ENCODE measurements at regions not wholly inside any gene's neighbourhood (a gene's known extent, or its start where the extent isn't known, plus 50 kb on each side); places are given as distances from the start of the nearest gene placed in this dataset.

DNA sequence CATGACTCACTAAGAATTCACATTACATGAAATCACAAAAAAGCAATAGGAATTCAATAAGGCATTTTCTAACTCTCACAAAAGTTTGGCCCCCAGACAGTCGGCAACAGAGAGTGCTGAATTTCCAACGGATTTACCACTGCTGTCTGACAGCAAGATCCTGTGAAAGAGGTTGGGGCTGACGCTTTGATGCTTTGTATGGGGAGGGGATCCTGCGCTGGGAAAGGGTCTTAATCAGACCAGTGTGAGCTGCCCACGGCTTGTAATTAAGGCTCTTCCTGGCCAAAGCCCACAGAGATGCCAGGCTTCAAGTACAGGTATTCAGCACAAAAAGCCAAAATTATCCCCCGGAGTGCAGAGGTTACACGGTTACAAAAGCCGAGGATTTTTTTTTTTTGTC lies 66.8 kb upstream of the TMCC3 start:
- no peak overlapping the region for H3K4me3 ChIP-seq (ENCODE audit: low read depth, low read length)
- TF ChIP-seq, protein P1, sequence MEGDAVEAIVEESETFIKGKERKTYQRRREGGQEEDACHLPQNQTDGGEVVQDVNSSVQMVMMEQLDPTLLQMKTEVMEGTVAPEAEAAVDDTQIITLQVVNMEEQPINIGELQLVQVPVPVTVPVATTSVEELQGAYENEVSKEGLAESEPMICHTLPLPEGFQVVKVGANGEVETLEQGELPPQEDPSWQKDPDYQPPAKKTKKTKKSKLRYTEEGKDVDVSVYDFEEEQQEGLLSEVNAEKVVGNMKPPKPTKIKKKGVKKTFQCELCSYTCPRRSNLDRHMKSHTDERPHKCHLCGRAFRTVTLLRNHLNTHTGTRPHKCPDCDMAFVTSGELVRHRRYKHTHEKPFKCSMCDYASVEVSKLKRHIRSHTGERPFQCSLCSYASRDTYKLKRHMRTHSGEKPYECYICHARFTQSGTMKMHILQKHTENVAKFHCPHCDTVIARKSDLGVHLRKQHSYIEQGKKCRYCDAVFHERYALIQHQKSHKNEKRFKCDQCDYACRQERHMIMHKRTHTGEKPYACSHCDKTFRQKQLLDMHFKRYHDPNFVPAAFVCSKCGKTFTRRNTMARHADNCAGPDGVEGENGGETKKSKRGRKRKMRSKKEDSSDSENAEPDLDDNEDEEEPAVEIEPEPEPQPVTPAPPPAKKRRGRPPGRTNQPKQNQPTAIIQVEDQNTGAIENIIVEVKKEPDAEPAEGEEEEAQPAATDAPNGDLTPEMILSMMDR (IDR thresholded peaks at IDR 0.05; ENCODE audit: insufficient read depth, low read depth, low read length, missing control alignments), result no peak
- DNase-seq (ENCODE audit: low read depth), result no peak

DNA sequence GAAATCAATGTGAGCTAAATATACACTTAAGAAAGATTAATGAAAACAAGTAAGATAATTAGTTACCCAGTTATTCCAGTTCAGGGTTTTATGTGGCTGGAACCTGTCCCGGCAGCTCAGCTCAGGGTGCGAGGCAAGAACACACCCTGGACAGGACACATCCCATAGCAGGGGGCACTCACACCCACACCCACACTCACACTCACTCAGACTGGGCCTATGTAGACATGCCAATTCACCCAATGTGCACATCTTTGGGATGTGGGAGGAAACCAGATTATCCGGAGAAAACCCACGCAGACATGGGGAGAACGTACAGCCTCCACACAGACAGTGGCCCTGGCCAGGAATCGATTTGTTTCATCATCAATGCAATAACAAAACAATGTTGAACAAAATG lies 66.0 kb upstream of the TMCC3 start:
- H3K4me3 ChIP-seq (ENCODE audit: low read depth, low read length), result no peak overlapping the region
- DNase-seq (ENCODE audit: low read depth), result no peak
- TF ChIP-seq, protein P1 (IDR thresholded peaks at IDR 0.05; ENCODE audit: insufficient read depth, low read depth, low read length, missing control alignments), result no peak

DNA sequence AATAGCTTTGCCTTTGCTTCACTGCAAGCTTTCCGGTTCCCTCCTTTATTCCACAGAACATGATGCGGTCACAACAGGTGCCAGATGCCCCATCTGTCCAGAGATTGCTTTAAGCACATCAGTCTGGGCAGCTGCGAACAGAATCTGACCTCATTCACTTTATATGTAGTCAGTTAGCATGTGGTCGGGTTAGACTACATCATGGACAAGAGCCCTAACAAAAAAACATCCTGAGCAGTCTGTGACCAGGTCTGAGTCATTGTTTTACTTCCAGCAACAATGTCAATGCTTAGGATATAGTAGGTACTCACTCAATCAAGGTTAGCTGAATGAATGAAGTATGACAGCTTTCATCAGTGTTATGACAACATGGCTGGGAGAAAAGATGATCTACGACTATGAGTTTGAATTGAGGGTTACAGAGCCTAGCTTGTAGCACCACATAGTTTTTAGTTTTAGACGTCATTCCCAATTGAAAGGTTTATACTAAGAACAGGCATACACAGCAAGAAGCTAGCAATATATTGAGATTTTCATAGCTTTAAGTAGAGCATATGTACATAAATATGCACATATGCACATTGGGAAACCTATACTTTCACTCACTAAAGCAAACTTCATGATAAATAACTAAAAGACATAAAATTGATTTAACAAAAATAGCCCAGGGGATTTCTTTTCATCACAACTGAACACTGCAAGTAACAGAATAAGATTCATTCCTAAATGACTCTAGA lies 64.2 kb upstream of the TMCC3 start:
- TF ChIP-seq, protein P1 (IDR thresholded peaks at IDR 0.05; ENCODE audit: insufficient read depth, low read depth, low read length, missing control alignments), result no peak
- DNase-seq (ENCODE audit: low read depth), result no peak

DNA sequence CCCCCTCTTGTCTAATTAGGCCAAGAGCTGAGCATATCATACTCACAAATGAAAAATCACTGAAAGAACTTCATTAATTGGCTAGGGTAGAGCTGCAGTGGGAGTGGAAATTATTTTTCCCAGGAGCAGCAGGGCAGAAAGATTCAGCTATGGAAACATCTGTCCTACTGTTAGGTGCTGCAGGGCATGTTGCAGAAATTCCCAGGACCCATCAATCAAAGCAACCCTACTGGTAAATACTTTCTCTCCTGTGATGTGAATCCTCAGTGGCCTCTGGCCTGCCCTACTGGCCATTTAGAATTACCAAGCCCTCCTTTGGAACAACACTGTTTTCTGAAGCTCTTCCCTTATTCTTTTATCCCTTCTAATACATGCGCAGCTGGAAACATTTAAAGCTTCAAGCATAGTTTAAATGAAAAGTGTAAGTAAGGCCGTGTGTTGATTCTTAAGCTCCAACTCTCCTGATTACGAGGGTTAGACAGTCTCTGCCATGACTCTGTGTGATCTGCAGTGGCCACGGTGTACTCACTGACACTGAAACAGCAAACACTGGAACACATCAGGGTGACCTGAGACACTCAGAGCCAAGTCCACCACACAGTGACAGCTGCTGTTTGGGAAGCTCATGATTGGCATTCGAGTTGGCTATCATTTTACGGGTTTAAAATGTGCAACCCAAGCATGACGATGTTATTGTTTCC lies 62.6 kb upstream of the TMCC3 start:
- TF ChIP-seq, protein P1 (IDR thresholded peaks at IDR 0.05; ENCODE audit: insufficient read depth, low read depth, low read length, missing control alignments), result no peak
- no peak overlapping the region for H3K4me3 ChIP-seq (ENCODE audit: low read depth, low read length)
- DNase-seq (ENCODE audit: low read depth), result no peak

More for the DNA sequence above, 64.2 kb upstream of the TMCC3 start:
- no peak overlapping the region for H3K4me3 ChIP-seq (ENCODE audit: low read depth, low read length)

DNA sequence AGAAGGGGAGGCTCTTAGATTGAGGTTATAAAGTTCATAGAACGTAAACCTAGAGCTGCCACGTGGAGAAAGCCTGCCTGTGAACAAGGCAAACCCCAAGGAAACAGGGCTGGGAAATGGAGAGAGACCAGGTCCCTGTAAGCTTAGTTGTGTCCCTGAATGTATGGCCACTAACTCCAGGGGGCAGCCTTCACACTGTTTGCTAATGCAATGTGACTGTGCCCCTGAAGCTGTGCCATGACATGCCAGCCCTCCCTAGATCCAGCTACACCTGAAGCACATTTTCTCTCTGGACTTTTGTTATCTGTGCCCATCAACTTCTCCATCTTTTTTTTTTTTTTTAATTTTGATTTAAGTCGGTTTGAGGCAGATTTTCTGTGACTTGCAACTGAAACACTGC lies 60.6 kb upstream of the TMCC3 start:
- DNase-seq (ENCODE audit: low read depth), result peak; percentile 65
- TF ChIP-seq, protein P1 (IDR thresholded peaks at IDR 0.05; ENCODE audit: insufficient read depth, low read depth, low read length, missing control alignments), result peak; percentile 49
- H3K4me3 ChIP-seq (ENCODE audit: low read depth, low read length), result no peak overlapping the region

DNA sequence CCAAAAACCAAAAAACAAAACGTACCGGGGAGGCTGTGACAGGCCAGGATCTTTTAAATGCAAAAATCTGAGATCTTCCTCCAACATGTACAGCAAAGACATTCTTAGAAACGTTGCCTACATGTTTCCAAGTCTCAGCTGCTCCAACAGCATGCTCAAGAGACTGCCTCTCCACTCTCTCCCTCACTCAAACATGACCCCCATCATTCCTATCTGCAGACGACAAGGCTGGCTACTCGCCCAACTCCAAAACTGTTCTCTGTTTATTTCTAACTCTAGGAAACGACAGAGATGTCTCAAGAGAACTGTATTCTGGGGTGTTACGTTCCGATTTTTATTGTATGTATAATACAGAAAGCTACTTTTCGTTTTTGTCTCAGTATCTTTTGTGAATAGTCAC lies 57.5 kb upstream of the TMCC3 start:
- TF ChIP-seq, protein P1 (IDR thresholded peaks at IDR 0.05; ENCODE audit: insufficient read depth, low read depth, low read length, missing control alignments), result no peak
- DNase-seq (ENCODE audit: low read depth), result no peak
- H3K4me3 ChIP-seq (ENCODE audit: low read depth, low read length), result no peak overlapping the region
